Suppressor macrophage treated with lipopolysaccharide for 4 hours (primary cell): ENCODE measurements at regions not wholly inside any gene's neighbourhood (a gene's known extent, or its start where the extent isn't known, plus 50 kb on each side); places are given as distances from the start of the nearest gene placed in this dataset.

Experiments
- DNase-seq: peaks from one replicate; pipeline ENCODE4 v3.0.0-alpha.2; 2020

GRCh38 chr6:168227840-168228239 lies 91.7 kb downstream of the DACT2 start:
- DNase-seq, result no peak

GRCh38 chr6:168226902-168227318 lies 92.7 kb downstream of the DACT2 start:
- no peak for DNase-seq

GRCh38 chr6:168226061-168226752 lies 93.4 kb downstream of the DACT2 start:
- DNase-seq, result no peak

GRCh38 chr6:168225471-168225911 lies 94.1 kb downstream of the DACT2 start:
- DNase-seq, result no peak

- no peak for DNase-seq
Observed at GRCh38 chr6:168223755-168224154, 95.8 kb downstream of the DACT2 start.

GRCh38 chr6:168223150-168223549 lies 96.4 kb downstream of the DACT2 start:
- no peak for DNase-seq

- DNase-seq, result no peak
Observed at GRCh38 chr6:168222115-168223043, 97.2 kb downstream of the DACT2 start.

- no peak for DNase-seq
Observed at GRCh38 chr6:168221497-168222079, 98.0 kb downstream of the DACT2 start.

- no peak for DNase-seq
Observed at GRCh38 chr6:168221000-168221399, 98.6 kb downstream of the DACT2 start.

- DNase-seq, result no peak
Observed at GRCh38 chr6:168219804-168220203, 99.8 kb downstream of the DACT2 start.

GRCh38 chr6:168218785-168219566 lies 100.6 kb downstream of the DACT2 start:
- no peak for DNase-seq

- no peak for DNase-seq
Observed at GRCh38 chr6:168217880-168218537, 101.6 kb downstream of the DACT2 start.

GRCh38 chr6:168217216-168217879 lies 102.2 kb downstream of the DACT2 start:
- DNase-seq, result no peak

- DNase-seq, result no peak
Observed at GRCh38 chr6:168216751-168217191, 102.8 kb downstream of the DACT2 start.

- DNase-seq, result no peak
Observed at GRCh38 chr6:168216117-168216516, 103.5 kb downstream of the DACT2 start.

- no peak for DNase-seq
Observed at GRCh38 chr6:168215121-168215808, 104.3 kb downstream of the DACT2 start.

GRCh38 chr6:168214586-168215104 lies 104.9 kb downstream of the DACT2 start:
- no peak for DNase-seq

- no peak for DNase-seq
Observed at GRCh38 chr6:168213121-168213524, 106.5 kb downstream of the DACT2 start.

- no peak for DNase-seq
Observed at GRCh38 chr6:168212362-168212761, 107.2 kb downstream of the DACT2 start.

- no peak for DNase-seq
Observed at GRCh38 chr6:168211681-168212080, 107.9 kb downstream of the DACT2 start.
